ENCODE measurements at regions not wholly inside any gene's neighbourhood (a gene's known extent, or its start where the extent isn't known, plus 50 kb on each side); places are given as distances from the start of the nearest gene placed in this dataset.

GRCh38 chr3:7915356-7915755 is 586.3 kb upstream of the LMCD1 start:
- TF ChIP-seq CTCF (IDR thresholded peaks at IDR 0.05; ENCODE audit: poor library complexity, severe bottlenecking): no peak
- no peak for TF ChIP-seq MXI1 (conservative IDR thresholded peaks at IDR 0.05; ENCODE audit: poor library complexity, severe bottlenecking)
- no peak for TF ChIP-seq POLR2AphosphoS5 (IDR thresholded peaks at IDR 0.05)
- TF ChIP-seq EZH2 (IDR thresholded peaks at IDR 0.05; ENCODE audit: borderline replicate concordance, insufficient read depth, low read length, poor library complexity, severe bottlenecking): no peak
- TF ChIP-seq TAF1 (IDR thresholded peaks at IDR 0.05; ENCODE audit: low read depth): no peak
- TF ChIP-seq EP300 (conservative IDR thresholded peaks at IDR 0.05; ENCODE audit: poor library complexity, severe bottlenecking): no peak
- TF ChIP-seq RAD21 (conservative IDR thresholded peaks at IDR 0.05): no peak
